ENCODE measurements at regions not wholly inside any gene's neighbourhood (a gene's known extent, or its start where the extent isn't known, plus 50 kb on each side); places are given as distances from the start of the nearest gene placed in this dataset.

DNA sequence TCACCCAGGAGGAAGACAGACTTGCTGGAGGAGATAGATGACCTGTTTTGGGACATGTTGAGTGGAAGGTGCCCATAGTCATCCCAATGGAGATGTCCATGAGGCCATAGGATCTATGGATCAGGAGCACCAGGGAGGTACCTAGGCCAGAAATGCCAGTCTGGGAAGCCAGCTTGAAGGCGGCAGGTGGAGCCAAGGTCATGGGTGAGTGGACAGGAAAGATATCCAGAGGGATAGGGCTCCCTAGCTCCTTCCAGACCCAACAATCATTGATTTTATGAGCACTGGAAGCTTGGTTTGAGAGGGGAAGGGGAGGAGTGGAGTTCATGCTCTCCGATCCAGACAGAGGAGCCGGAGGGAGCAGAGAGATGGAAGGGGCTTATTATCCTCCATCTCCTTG is 252.6 kb downstream of the CDK5RAP2 start:
- Histone ChIP-seq H3K36me3 (no peaks in the 10 kb centered on the region), H3K9me3 (ENCODE audit: severe bottlenecking) (no peaks in the 10 kb centered on the region), H3K4me3 (ENCODE audit: low read depth, low read length) (no peak overlapping the region), H3K27me3 (ENCODE audit: insufficient read depth, low read depth, severe bottlenecking) (no peaks in the 10 kb centered on the region), H3K27ac (no peak overlapping the region)
- no peak for DNase-seq
- TF ChIP-seq, protein P1, sequence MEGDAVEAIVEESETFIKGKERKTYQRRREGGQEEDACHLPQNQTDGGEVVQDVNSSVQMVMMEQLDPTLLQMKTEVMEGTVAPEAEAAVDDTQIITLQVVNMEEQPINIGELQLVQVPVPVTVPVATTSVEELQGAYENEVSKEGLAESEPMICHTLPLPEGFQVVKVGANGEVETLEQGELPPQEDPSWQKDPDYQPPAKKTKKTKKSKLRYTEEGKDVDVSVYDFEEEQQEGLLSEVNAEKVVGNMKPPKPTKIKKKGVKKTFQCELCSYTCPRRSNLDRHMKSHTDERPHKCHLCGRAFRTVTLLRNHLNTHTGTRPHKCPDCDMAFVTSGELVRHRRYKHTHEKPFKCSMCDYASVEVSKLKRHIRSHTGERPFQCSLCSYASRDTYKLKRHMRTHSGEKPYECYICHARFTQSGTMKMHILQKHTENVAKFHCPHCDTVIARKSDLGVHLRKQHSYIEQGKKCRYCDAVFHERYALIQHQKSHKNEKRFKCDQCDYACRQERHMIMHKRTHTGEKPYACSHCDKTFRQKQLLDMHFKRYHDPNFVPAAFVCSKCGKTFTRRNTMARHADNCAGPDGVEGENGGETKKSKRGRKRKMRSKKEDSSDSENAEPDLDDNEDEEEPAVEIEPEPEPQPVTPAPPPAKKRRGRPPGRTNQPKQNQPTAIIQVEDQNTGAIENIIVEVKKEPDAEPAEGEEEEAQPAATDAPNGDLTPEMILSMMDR (IDR thresholded peaks at IDR 0.05; ENCODE audit: low read depth, low read length), result no peak

DNA sequence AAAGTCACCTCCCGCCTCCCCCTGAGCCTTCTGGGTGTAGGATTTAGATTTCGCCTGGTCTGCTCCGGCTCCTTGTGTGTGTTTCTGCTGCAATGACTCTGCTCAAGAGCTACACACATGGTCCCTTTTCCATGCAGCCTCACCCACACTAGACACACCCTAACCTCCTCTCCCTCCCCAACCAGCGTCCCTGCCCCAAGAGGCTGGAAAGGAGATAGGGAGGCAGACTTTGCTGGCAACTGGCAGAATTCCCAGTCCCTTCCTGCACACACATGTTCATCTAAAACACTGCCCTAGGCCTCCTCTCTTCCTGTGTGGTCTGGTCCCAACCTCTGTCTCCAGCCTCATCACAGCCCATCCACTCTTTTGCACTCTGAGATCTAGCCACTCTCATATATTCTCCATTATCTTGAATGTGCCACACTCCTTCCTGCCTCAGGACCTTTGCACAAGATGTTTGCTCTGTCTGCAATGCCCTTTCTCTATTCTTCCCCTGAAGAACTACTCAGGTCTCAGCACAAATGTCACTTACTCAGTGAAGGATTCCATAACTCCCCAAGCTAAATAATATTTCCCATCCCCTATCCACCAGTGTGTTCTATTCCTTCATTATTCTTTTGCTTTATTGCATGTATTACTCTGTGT is 253.8 kb downstream of the CDK5RAP2 start:
- Histone ChIP-seq H3K36me3 (no peaks in the 10 kb centered on the region), H3K4me3 (ENCODE audit: low read depth, low read length) (no peak overlapping the region), H3K27me3 (ENCODE audit: insufficient read depth, low read depth, severe bottlenecking) (no peaks in the 10 kb centered on the region), H3K9me3 (ENCODE audit: severe bottlenecking) (no peaks in the 10 kb centered on the region), H3K27ac (no peak overlapping the region)
- TF ChIP-seq, protein P1 (IDR thresholded peaks at IDR 0.05; ENCODE audit: low read depth, low read length), result no peak
- DNase-seq, result no peak

DNA sequence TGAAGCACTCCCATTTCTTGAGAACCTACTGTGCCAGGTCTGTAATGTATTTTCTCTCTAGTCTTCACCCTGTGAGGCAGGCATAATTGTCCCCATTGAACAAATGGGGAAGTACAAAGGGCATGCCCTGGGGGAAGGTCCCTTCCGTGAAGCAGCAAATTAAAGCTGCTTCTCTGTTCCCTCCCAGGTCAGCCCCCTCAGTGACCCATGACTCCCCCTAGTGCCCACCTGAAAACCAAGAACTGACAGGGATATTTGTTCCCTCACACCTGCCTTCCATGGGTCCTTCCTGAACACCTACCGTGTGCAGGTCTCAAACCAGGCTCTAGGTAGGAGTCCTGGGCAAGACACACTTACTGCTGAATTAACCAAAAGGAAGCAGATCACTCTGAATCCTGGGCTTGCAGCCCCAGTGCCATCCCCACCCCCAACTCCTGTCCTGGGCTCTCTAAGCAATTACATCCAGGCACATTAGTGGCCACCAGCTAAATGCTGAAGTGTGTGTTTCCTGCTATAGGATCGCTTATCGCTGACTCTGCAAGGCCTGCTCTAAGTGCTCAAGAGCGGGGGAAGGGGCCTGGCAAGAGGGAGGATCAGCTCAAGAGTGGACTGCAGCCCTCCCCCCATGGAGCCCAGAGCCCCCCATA is 254.8 kb downstream of the CDK5RAP2 start:
- peak; percentile 55 for DNase-seq
- Histone ChIP-seq H3K4me3 (ENCODE audit: low read depth, low read length) (no peak overlapping the region), H3K36me3 (no peaks in the 10 kb centered on the region), H3K27ac (no peak overlapping the region), H3K9me3 (ENCODE audit: severe bottlenecking) (no peaks in the 10 kb centered on the region), H3K27me3 (ENCODE audit: insufficient read depth, low read depth, severe bottlenecking) (no peaks in the 10 kb centered on the region)
- TF ChIP-seq, protein P1 (IDR thresholded peaks at IDR 0.05; ENCODE audit: low read depth, low read length), result peak; percentile 69

DNA sequence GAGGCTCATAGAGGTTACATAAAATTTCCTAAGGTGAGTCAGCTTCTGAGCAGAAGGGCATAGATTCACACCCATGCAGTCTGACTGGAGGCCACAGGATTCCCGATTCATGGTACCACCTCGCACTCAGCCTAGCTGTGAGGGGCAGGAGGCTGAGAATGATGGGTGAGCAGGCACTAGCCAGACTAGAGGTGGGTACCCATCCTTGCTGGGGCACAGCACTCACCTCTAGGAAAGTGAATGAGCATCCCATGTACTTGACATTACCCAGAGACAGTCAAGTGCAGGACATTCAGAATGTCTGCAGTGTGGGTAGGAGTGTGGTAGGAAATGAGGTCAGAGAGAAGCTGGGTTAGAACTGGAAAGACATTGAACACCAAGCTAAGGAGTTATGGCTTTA is 255.5 kb downstream of the CDK5RAP2 start:
- no peak for DNase-seq
- Histone ChIP-seq H3K4me3 (ENCODE audit: low read depth, low read length) (no peak overlapping the region), H3K27ac (no peak overlapping the region), H3K9me3 (ENCODE audit: severe bottlenecking) (no peaks in the 10 kb centered on the region), H3K36me3 (no peaks in the 10 kb centered on the region), H3K27me3 (ENCODE audit: insufficient read depth, low read depth, severe bottlenecking) (no peaks in the 10 kb centered on the region)
- TF ChIP-seq, protein P1 (IDR thresholded peaks at IDR 0.05; ENCODE audit: low read depth, low read length), result no peak

DNA sequence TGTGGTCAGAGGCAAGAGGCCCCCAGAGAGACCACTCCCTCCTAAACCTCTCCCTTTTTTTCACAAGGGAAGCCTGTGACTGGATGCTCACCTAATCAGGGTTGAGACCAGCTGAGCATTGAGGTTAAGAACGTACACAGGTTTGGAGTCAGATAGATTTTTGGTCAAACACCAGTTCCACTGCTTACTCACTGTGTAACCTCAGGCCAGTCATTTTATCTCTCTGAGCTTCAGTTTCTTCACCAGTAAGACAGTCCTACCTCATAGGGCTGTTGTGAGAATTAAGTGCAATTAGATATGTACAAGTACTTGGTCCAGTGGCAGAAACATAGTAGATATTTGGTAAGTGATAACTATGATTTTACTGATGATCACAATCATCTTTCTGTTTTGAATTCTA is 256.8 kb downstream of the CDK5RAP2 start:
- TF ChIP-seq, protein P1 (IDR thresholded peaks at IDR 0.05; ENCODE audit: low read depth, low read length), result no peak
- DNase-seq, result no peak
- H3K9me3 ChIP-seq (ENCODE audit: severe bottlenecking), result no peaks in the 10 kb centered on the region
- no peaks in the 10 kb centered on the region for H3K36me3 ChIP-seq
- H3K27ac ChIP-seq, result no peak overlapping the region
- no peak overlapping the region for H3K4me3 ChIP-seq (ENCODE audit: low read depth, low read length)
- no peaks in the 10 kb centered on the region for H3K27me3 ChIP-seq (ENCODE audit: insufficient read depth, low read depth, severe bottlenecking)
